ENCODE measurements at regions not wholly inside any gene's neighbourhood (a gene's known extent, or its start where the extent isn't known, plus 50 kb on each side); places are given as distances from the start of the nearest gene placed in this dataset.

DNA sequence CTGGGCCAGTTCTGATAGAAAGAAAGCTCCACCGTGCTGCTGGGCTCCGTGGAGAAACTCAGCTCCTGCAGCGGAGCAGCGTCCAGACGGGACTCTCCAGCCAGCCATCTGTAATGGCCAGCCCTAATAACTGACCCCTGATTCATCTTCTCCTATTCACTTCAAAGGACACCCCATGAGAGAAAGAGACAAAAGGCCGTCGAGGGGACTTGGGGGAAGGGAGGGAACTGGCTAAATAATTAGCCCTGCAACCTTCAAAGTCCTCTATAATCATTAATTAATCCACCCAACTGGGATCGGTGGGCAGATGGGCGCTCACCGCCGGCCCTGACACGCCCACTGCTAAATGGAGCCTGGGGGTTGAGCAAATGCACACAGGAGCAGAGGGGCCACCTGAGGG, 512.4 kb downstream of the CD83 start:
- CTCF ChIA-PET (ENCODE audit: low intra/inter-chr PET ratio, low total read pairs) = no interaction called here
- H3K36me3 ChIP-seq (replicated peaks in 1 of 2; ENCODE audit: control insufficient read depth in 1 of 2, insufficient read depth in 2 of 2, low read length in 2 of 2) = no peaks in the 10 kb centered on the region
- no peak overlapping the region for H3K4me2 ChIP-seq (ENCODE audit: low read depth, low read length)
- ATAC-seq = no peak
- H3K9me3 ChIP-seq (ENCODE audit: low read length) = no peaks in the 10 kb centered on the region
- no peaks in the 10 kb centered on the region for H3K79me2 ChIP-seq (ENCODE audit: insufficient read depth, low read length)
- BruUV-seq (replicated peaks) = no TSS peak
- H4K20me1 ChIP-seq (ENCODE audit: insufficient read depth, low read length) = no peaks in the 10 kb centered on the region
- intact Hi-C loops (cut with micrococcal nuclease; ENCODE audit: unreplicated experiment) (no loop called here), in situ Hi-C loops (cut with HindIII; ENCODE audit: extremely low pct_ligation_motif_present, low pct_unique_long_range_greater_than_20kb) (no loop called here)
- no peak overlapping the region for H3K27ac ChIP-seq (ENCODE audit: extremely low read length, insufficient read depth, low read length)
- no peak overlapping the region for H3K9ac ChIP-seq (ENCODE audit: insufficient read depth, low read depth, low read length)
- WGBS (ENCODE audit: low lambda C conversion rate) = 35% methylated on average over 11 of the region's 12 CpGs
- POLR2A ChIA-PET = no interaction called here
- no peak for DNase-seq (ENCODE audit: low spot score)
- H2AFZ ChIP-seq (ENCODE audit: low read length) = no peak overlapping the region
- no peak for FAIRE-seq
- no peaks in the 10 kb centered on the region for H3K4me1 ChIP-seq (ENCODE audit: insufficient read depth, low read length)
- H3K4me3 ChIP-seq (replicated peaks in 1 of 3; ENCODE audit: insufficient read depth in 1 of 3, low read depth in 2 of 3, low read length in 3 of 3) = no peak overlapping the region
- H3K27me3 ChIP-seq (ENCODE audit: control insufficient read depth in 1 of 2, insufficient read depth in 2 of 2, low read length in 2 of 2) = no peaks in the 10 kb centered on the region; a peak in 1 of 5 replicates
- TF ChIP-seq, protein P1, sequence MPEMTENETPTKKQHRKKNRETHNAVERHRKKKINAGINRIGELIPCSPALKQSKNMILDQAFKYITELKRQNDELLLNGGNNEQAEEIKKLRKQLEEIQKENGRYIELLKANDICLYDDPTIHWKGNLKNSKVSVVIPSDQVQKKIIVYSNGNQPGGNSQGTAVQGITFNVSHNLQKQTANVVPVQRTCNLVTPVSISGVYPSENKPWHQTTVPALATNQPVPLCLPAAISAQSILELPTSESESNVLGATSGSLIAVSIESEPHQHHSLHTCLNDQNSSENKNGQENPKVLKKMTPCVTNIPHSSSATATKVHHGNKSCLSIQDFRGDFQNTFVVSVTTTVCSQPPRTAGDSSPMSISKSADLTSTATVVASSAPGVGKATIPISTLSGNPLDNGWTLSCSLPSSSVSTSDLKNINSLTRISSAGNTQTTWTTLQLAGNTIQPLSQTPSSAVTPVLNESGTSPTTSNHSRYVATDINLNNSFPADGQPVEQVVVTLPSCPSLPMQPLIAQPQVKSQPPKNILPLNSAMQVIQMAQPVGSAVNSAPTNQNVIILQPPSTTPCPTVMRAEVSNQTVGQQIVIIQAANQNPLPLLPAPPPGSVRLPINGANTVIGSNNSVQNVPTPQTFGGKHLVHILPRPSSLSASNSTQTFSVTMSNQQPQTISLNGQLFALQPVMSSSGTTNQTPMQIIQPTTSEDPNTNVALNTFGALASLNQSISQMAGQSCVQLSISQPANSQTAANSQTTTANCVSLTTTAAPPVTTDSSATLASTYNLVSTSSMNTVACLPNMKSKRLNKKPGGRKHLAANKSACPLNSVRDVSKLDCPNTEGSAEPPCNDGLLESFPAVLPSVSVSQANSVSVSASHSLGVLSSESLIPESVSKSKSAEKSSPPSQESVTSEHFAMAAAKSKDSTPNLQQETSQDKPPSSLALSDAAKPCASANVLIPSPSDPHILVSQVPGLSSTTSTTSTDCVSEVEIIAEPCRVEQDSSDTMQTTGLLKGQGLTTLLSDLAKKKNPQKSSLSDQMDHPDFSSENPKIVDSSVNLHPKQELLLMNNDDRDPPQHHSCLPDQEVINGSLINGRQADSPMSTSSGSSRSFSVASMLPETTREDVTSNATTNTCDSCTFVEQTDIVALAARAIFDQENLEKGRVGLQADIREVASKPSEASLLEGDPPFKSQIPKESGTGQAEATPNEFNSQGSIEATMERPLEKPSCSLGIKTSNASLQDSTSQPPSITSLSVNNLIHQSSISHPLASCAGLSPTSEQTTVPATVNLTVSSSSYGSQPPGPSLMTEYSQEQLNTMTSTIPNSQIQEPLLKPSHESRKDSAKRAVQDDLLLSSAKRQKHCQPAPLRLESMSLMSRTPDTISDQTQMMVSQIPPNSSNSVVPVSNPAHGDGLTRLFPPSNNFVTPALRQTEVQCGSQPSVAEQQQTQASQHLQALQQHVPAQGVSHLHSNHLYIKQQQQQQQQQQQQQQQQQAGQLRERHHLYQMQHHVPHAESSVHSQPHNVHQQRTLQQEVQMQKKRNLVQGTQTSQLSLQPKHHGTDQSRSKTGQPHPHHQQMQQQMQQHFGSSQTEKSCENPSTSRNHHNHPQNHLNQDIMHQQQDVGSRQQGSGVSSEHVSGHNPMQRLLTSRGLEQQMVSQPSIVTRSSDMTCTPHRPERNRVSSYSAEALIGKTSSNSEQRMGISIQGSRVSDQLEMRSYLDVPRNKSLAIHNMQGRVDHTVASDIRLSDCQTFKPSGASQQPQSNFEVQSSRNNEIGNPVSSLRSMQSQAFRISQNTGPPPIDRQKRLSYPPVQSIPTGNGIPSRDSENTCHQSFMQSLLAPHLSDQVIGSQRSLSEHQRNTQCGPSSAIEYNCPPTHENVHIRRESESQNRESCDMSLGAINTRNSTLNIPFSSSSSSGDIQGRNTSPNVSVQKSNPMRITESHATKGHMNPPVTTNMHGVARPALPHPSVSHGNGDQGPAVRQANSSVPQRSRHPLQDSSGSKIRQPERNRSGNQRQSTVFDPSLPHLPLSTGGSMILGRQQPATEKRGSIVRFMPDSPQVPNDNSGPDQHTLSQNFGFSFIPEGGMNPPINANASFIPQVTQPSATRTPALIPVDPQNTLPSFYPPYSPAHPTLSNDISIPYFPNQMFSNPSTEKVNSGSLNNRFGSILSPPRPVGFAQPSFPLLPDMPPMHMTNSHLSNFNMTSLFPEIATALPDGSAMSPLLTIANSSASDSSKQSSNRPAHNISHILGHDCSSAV (CRISPR knock-in tag; IDR thresholded peaks at IDR 0.05; ENCODE audit: borderline replicate concordance) = no peak
- no peak for TF ChIP-seq ADNP (CRISPR knock-in tag; IDR thresholded peaks at IDR 0.05)
- no peak for TF ChIP-seq KDM6A (CRISPR knock-in tag; IDR thresholded peaks at IDR 0.05; ENCODE audit: low read depth)
- TF ChIP-seq ZNF446 (CRISPR knock-in tag; IDR thresholded peaks at IDR 0.05) = no peak
- TF ChIP-seq, protein P2, sequence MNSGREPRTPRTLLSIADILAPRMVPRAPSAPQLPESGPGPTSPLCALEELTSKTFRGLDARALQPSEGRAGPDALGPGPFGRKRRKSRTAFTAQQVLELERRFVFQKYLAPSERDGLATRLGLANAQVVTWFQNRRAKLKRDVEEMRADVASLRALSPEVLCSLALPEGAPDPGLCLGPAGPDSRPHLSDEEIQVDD (CRISPR knock-in tag; IDR thresholded peaks at IDR 0.05; ENCODE audit: borderline replicate concordance) = no peak
- no peak for TF ChIP-seq ZBTB21 (CRISPR knock-in tag; IDR thresholded peaks at IDR 0.05)
- TF ChIP-seq FOSL2 (CRISPR knock-in tag; IDR thresholded peaks at IDR 0.05) = no peak
- TF ChIP-seq, protein P3, sequence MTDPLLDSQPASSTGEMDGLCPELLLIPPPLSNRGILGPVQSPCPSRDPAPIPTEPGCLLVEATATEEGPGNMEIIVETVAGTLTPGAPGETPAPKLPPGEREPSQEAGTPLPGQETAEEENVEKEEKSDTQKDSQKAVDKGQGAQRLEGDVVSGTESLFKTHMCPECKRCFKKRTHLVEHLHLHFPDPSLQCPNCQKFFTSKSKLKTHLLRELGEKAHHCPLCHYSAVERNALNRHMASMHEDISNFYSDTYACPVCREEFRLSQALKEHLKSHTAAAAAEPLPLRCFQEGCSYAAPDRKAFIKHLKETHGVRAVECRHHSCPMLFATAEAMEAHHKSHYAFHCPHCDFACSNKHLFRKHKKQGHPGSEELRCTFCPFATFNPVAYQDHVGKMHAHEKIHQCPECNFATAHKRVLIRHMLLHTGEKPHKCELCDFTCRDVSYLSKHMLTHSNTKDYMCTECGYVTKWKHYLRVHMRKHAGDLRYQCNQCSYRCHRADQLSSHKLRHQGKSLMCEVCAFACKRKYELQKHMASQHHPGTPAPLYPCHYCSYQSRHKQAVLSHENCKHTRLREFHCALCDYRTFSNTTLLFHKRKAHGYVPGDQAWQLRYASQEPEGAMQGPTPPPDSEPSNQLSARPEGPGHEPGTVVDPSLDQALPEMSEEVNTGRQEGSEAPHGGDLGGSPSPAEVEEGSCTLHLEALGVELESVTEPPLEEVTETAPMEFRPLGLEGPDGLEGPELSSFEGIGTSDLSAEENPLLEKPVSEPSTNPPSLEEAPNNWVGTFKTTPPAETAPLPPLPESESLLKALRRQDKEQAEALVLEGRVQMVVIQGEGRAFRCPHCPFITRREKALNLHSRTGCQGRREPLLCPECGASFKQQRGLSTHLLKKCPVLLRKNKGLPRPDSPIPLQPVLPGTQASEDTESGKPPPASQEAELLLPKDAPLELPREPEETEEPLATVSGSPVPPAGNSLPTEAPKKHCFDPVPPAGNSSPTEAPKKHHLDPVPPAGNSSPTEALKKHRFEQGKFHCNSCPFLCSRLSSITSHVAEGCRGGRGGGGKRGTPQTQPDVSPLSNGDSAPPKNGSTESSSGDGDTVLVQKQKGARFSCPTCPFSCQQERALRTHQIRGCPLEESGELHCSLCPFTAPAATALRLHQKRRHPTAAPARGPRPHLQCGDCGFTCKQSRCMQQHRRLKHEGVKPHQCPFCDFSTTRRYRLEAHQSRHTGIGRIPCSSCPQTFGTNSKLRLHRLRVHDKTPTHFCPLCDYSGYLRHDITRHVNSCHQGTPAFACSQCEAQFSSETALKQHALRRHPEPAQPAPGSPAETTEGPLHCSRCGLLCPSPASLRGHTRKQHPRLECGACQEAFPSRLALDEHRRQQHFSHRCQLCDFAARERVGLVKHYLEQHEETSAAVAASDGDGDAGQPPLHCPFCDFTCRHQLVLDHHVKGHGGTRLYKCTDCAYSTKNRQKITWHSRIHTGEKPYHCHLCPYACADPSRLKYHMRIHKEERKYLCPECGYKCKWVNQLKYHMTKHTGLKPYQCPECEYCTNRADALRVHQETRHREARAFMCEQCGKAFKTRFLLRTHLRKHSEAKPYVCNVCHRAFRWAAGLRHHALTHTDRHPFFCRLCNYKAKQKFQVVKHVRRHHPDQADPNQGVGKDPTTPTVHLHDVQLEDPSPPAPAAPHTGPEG (CRISPR knock-in tag; IDR thresholded peaks at IDR 0.05) = no peak
- no peak for TF ChIP-seq YY1 (IDR thresholded peaks at IDR 0.05; ENCODE audit: insufficient read depth, insufficient replicate concordance, low read depth, low read length)
- no peak for TF ChIP-seq KMT2B (CRISPR knock-in tag; IDR thresholded peaks at IDR 0.05)

Measured in HepG2 (cell line).